Sigmoid colon (tissue), 6 donors: ENCODE measurements at regions not wholly inside any gene's neighbourhood (a gene's known extent, or its start where the extent isn't known, plus 50 kb on each side); places are given as distances from the start of the nearest gene placed in this dataset.

Source experiments
- DNase-seq: peaks from one replicate; pipeline ENCODE4 v3.0.0-alpha.2; 2019
- H3K27ac ChIP-seq, 4 donors: fragments of 200-600 bp; sonication (generic); one replicate each; pipeline ENCODE4 v1.5.1; 2016 to 2019; ENCODE audit warnings: mild to moderate bottlenecking in 1 of 4
- H3K27me3 ChIP-seq, 3 donors: fragments of 200-600 bp; sonication (generic); one replicate each; pipeline ENCODE4 v1.5.1; 2019; ENCODE audit warnings: mild to moderate bottlenecking in 1 of 3
- H3K36me3 ChIP-seq, 4 donors: fragments of 200-600 bp; sonication (generic); one replicate each; pipeline ENCODE4 v1.5.1; 2016 to 2019
- H3K4me1 ChIP-seq, 4 donors: fragments of 200-600 bp; sonication (generic); one replicate each; pipeline ENCODE4 v1.5.1; 2017 to 2019
- H3K4me3 ChIP-seq, 4 donors: fragments of 200-600 bp; sonication (generic); one replicate each; pipeline ENCODE4 v1.5.1; 2017 to 2019; ENCODE audit warnings: mild to moderate bottlenecking in 2 of 4, moderate library complexity in 1 of 4
- H3K9me3 ChIP-seq, 4 donors: fragments of 200-600 bp in 3 of 4; sonication (generic) in 3 of 4; one replicate each; pipeline versions ENCODE4 v1.5.1 to v1.6.1; 2013 to 2019
- EP300 ChIP-seq, 4 donors: sonication (generic); formaldehyde crosslinking; IDR thresholded peaks; one replicate each; pipeline ENCODE4 v1.6.1; 2017; ENCODE audit warnings: antibody characterized with exemption in 4 of 4
- POLR2A ChIP-seq, 2 donors: fragments of 450-650 bp; IDR thresholded peaks; one replicate each; pipeline ENCODE4 v1.6.1; 2016; ENCODE audit warnings: antibody characterized with exemption in 2 of 2, mild to moderate bottlenecking in 2 of 2, moderate library complexity in 2 of 2
- POLR2AphosphoS5 ChIP-seq, 4 donors: sonication (generic); formaldehyde crosslinking; IDR thresholded peaks; one replicate each; pipeline ENCODE4 v1.6.1; 2017; ENCODE audit warnings: antibody characterized with exemption in 4 of 4
- WGBS, 2 donors: extraction: QIAGEN DNeasy Blood & Tissue Kit; methylation state at CpG; one replicate each; pipeline ENCODE4 v1.1.7; 2013; 5-methylcytosine and 5-hydroxymethylcytosine counted together
- intact Hi-C: fragments of 100-400 bp; cut with DNase I; formaldehyde crosslinking; loops from one replicate; pipeline ENCODE4 v1.15.1; 2023
- TF ChIP-seq, protein P1 (sequence below), 4 experiments: fragments of 450-650 bp in 3 of 4; fragments of 200-600 bp in 1 of 4; IDR thresholded peaks; one replicate each; pipeline ENCODE4 v1.5.1; 2016 to 2019; ENCODE audit warnings: antibody characterized with exemption in 4 of 4, mild to moderate bottlenecking in 3 of 4, moderate library complexity in 2 of 4
- donor health status: healthy with polysubstance abuse.
- donor health status: healthy.

DNA sequence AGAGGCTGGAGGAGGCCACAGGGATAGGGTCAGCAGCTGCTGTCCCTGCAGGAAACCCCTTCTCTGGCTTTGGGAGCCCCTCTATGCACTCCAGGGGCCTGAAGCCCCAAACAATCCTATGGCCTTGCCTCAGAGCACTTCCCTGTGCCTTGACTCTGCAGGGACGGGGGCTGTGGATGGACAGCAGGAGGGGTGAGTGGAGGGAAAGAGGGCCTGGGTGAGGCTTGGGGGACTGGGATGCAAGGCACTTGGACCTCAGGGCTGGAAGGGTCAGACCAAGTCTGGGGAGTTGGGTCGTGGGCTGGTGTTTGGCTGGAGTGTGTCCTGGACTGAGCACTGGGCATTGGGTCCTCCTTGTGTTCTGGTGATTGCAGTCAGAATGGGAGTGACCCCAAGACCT, 769.8 kb downstream of the EPHA3 start:
- H3K9me3 ChIP-seq = no peaks in the 10 kb centered on the region
- H3K36me3 ChIP-seq = no peaks in the 10 kb centered on the region
- intact Hi-C loops = no loop called here
- no peak overlapping the region for H3K27ac ChIP-seq
- 52 to 69% methylated on average over 2 of the region's 2 CpGs for whole genome bisulfite sequencing, 2 donors
- DNase-seq = no peak
- no peak overlapping the region for H3K4me3 ChIP-seq
- TF ChIP-seq POLR2A (IDR thresholded peaks at IDR 0.05) = no peak
- TF ChIP-seq EP300 (IDR thresholded peaks at IDR 0.05) = no peak
- no peak for TF ChIP-seq POLR2AphosphoS5 (IDR thresholded peaks at IDR 0.05)
- TF ChIP-seq, protein P1, sequence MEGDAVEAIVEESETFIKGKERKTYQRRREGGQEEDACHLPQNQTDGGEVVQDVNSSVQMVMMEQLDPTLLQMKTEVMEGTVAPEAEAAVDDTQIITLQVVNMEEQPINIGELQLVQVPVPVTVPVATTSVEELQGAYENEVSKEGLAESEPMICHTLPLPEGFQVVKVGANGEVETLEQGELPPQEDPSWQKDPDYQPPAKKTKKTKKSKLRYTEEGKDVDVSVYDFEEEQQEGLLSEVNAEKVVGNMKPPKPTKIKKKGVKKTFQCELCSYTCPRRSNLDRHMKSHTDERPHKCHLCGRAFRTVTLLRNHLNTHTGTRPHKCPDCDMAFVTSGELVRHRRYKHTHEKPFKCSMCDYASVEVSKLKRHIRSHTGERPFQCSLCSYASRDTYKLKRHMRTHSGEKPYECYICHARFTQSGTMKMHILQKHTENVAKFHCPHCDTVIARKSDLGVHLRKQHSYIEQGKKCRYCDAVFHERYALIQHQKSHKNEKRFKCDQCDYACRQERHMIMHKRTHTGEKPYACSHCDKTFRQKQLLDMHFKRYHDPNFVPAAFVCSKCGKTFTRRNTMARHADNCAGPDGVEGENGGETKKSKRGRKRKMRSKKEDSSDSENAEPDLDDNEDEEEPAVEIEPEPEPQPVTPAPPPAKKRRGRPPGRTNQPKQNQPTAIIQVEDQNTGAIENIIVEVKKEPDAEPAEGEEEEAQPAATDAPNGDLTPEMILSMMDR (IDR thresholded peaks at IDR 0.05) = no peak
- no peaks in the 10 kb centered on the region for H3K27me3 ChIP-seq
- H3K4me1 ChIP-seq = no peaks in the 10 kb centered on the region

DNA sequence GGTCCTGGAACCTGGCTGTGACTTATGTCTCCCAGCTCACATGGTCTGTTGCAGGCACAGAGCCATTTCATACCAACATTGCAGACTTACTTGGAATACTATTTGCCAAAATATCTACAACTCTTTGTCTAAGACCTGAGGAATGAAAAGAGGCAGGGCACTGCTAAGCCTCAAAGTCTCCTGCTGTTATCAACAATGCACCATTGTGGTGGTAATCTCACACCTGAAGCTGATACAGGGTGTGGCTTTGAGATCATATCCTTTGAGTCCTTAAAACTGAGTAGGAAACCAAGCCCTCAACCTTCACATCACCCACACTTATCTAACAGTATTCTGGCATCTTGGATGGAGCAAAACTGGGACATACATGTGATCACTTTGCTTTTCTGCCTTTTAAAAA, 782.0 kb downstream of the EPHA3 start:
- no peak for DNase-seq
- Histone ChIP-seq H3K27me3 (no peaks in the 10 kb centered on the region), H3K4me3 (no peak overlapping the region), H3K27ac (no peak overlapping the region), H3K4me1 (no peaks in the 10 kb centered on the region), H3K9me3 (no peaks in the 10 kb centered on the region), H3K36me3 (no peaks in the 10 kb centered on the region)
- TF ChIP-seq EP300 (IDR thresholded peaks at IDR 0.05) (no peak), POLR2AphosphoS5 (IDR thresholded peaks at IDR 0.05) (no peak), POLR2A (IDR thresholded peaks at IDR 0.05) (no peak)
- TF ChIP-seq, protein P1 (IDR thresholded peaks at IDR 0.05) = no peak
- intact Hi-C loops = no loop called here

DNA sequence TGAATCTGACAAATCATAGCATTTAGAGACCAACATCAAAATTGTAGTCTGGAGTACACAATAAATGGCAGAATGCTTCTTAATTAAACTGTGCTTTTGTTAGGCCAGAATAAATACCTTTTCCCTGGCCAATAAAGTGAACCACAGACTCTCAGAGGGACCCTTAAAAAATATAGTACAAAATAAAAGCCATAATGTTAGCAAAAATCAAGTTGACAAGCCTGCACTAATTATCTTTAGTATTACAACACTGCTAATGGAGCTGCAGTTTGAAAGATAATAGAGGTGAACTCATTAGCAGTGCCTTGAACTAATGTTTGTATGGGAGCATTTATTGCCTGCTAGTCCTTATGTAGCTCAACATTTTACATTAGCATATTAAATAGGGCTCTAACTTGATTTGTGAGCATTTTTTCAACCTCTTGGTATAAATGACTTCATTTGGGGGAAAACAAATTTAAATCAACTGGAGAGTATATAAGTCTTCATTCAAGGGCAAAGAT, 801.3 kb downstream of the EPHA3 start:
- H3K4me1 ChIP-seq = no peaks in the 10 kb centered on the region
- intact Hi-C loops = no loop called here

DNA sequence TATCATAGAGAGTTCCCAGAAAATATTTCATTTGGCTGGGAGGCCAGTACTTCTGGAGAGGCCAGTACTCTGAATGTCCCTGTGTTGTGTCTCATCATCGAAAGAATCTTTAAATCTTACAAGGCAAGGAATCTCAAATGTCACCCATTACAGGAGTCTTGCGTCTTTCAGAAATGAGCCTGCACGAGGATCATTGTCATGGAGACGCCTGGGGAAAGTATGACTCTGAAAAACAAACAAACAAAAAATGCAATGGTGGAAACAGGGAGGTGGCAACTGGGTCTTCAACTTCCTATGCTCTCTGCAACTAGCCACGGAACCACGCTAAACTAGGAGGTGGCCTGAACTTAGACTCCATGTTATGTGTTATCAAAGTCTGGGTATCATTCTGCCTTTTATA, 804.6 kb downstream of the EPHA3 start:
- H3K9me3 ChIP-seq = no peaks in the 10 kb centered on the region
- WGBS, 2 donors = 83 to 85% methylated on average over 6 of the region's 6 CpGs
- TF ChIP-seq POLR2AphosphoS5 (IDR thresholded peaks at IDR 0.05) (no peak), EP300 (IDR thresholded peaks at IDR 0.05) (no peak), POLR2A (IDR thresholded peaks at IDR 0.05) (no peak)
- TF ChIP-seq, protein P1 (IDR thresholded peaks at IDR 0.05) = no peak
- no peaks in the 10 kb centered on the region for H3K4me1 ChIP-seq
- H3K27me3 ChIP-seq = no peaks in the 10 kb centered on the region
- DNase-seq = no peak
- no peak overlapping the region for H3K27ac ChIP-seq
- H3K4me3 ChIP-seq = no peak overlapping the region
- no peaks in the 10 kb centered on the region for H3K36me3 ChIP-seq
- intact Hi-C loops = no loop called here

More for the DNA sequence above, 801.3 kb downstream of the EPHA3 start:
- no peak for DNase-seq
- Histone ChIP-seq H3K9me3 (peaks cover 0 to 8% (median 0%) of the 10 kb centered on the region in 4 donors), H3K4me3 (no peak overlapping the region), H3K27me3 (no peaks in the 10 kb centered on the region), H3K36me3 (no peaks in the 10 kb centered on the region), H3K27ac (no peak overlapping the region)
- TF ChIP-seq EP300 (IDR thresholded peaks at IDR 0.05) (no peak), POLR2AphosphoS5 (IDR thresholded peaks at IDR 0.05) (no peak), POLR2A (IDR thresholded peaks at IDR 0.05) (no peak)
- TF ChIP-seq, protein P1 (IDR thresholded peaks at IDR 0.05) = no peak

DNA sequence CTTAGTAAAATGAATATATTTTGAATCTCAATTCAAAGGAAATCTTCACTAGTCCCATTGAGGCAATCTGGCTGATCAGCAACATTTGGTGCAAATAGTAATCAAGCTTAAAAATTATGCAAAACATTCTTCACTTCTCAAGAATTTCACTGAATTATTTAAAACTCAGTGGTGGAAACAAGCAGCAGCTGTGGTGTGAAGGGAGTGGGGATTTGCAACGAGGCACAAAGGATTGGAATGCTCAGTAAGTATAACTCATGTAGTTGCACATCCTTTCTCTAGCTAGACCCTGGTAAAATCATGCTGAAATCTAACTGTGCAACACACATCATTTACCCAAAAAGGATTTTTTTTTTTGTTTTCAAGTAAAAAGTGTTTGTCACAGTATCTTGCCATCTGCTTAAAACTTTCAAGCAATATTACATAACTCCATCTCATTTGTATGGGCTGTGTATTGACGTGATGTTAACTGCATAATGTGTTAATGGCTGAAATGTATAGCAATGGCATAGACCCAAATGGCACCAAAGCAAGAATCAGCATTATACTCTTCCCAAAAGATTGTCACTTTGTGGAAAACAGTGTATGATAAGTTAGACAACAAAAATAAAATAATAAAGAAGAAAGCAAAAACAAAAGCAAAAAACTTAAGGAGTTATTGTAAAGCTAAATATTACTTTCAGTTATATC, 816.6 kb downstream of the EPHA3 start:
- no peak overlapping the region for H3K4me3 ChIP-seq
- no peak overlapping the region for H3K27ac ChIP-seq
- intact Hi-C loops = no loop called here
- no peaks in the 10 kb centered on the region for H3K4me1 ChIP-seq
- WGBS, 2 donors = 66 to 80% methylated on average over 2 of the region's 2 CpGs
- no peaks in the 10 kb centered on the region for H3K36me3 ChIP-seq
- H3K9me3 ChIP-seq = no peaks in the 10 kb centered on the region
- TF ChIP-seq, protein P1 (IDR thresholded peaks at IDR 0.05) = no peak
- H3K27me3 ChIP-seq = no peaks in the 10 kb centered on the region
- DNase-seq = no peak
